Hepatocyte (in vitro differentiated cells): ENCODE measurements at regions not wholly inside any gene's neighbourhood (a gene's known extent, or its start where the extent isn't known, plus 50 kb on each side); places are given as distances from the start of the nearest gene placed in this dataset.

ENCODE experiments used
- DNase-seq: peaks from one replicate; pipeline ENCODE4 v3.0.0-alpha.2; 2016; ENCODE audit warnings: low spot score
- H2AFZ ChIP-seq: fragments of 200-600 bp; sonication (generic); 2 replicates; pipeline ENCODE4 v1.6.0; 2016; ENCODE audit warnings: antibody characterized with exemption, mild to moderate bottlenecking
- H3K27ac ChIP-seq: fragments of 200-600 bp; sonication (generic); 2 replicates; pipeline ENCODE4 v1.5.1; 2016; ENCODE audit warnings: mild to moderate bottlenecking
- H3K27me3 ChIP-seq: fragments of 200-600 bp; sonication (generic); 2 replicates; pipeline ENCODE4 v1.6.1; 2016
- H3K36me3 ChIP-seq: fragments of 200-600 bp; sonication (generic); replicated peaks from 2 replicates; pipeline ENCODE4 v1.5.1; 2016; ENCODE audit warnings: low read depth; ENCODE audit not compliant: insufficient read depth
- H3K4me1 ChIP-seq: fragments of 200-600 bp; sonication (generic); 2 replicates; pipeline ENCODE4 v1.5.1; 2016; ENCODE audit warnings: mild to moderate bottlenecking, moderate library complexity; ENCODE audit not compliant: insufficient read depth
- H3K4me2 ChIP-seq: fragments of 200-600 bp; sonication (generic); 2 replicates; pipeline ENCODE4 v1.6.0; 2016
- H3K4me3 ChIP-seq: fragments of 200-600 bp; sonication (generic); 2 replicates; pipeline ENCODE4 v1.5.1; 2016; ENCODE audit warnings: mild to moderate bottlenecking
- H3K79me2 ChIP-seq: fragments of 200-600 bp; sonication (generic); 2 replicates; pipeline ENCODE4 v1.6.0; 2017; ENCODE audit warnings: mild to moderate bottlenecking
- H3K9me2 ChIP-seq: fragments of 200-600 bp; sonication (generic); replicated peaks from 2 replicates; pipeline ENCODE4 v1.6.0; 2017; ENCODE audit warnings: mild to moderate bottlenecking; ENCODE audit not compliant: insufficient read depth
- H3K9me3 ChIP-seq: fragments of 200-600 bp; sonication (generic); 2 replicates; pipeline ENCODE4 v1.5.1; 2016; ENCODE audit warnings: low read depth, mild to moderate bottlenecking
- H4K20me1 ChIP-seq: fragments of 200-600 bp; sonication (generic); 2 replicates; pipeline ENCODE4 v1.6.0; 2016; ENCODE audit warnings: mild to moderate bottlenecking; ENCODE audit not compliant: insufficient read depth, poor library complexity, severe bottlenecking
- EZH2 ChIP-seq: fragments of 200-600 bp; sonication (generic); IDR thresholded peaks from 2 replicates; pipeline ENCODE4 v1.6.1; 2016; ENCODE audit warnings: antibody characterized with exemption, mild to moderate bottlenecking, borderline replicate concordance
- EZH2phosphoT487 ChIP-seq: fragments of 200-600 bp; sonication (generic); IDR thresholded peaks from one replicate; pipeline ENCODE4 v1.6.1; 2018; ENCODE audit warnings: antibody characterized with exemption, mild to moderate bottlenecking, low read depth, moderate library complexity; ENCODE audit not compliant: unreplicated experiment, severe bottlenecking
- WGBS: methylation state at CpG from one replicate; pipeline ENCODE4 v1.1.6; 2016; ENCODE audit warnings: low lambda C conversion rate; ENCODE audit errors: missing lambda C conversion rate; 5-methylcytosine and 5-hydroxymethylcytosine counted together
- TF ChIP-seq, protein P1 (sequence below): fragments of 200-600 bp; sonication (generic); IDR thresholded peaks from 2 replicates; pipeline ENCODE4 v1.5.1; 2016; ENCODE audit warnings: antibody characterized with exemption, mild to moderate bottlenecking; ENCODE audit not compliant: poor library complexity

DNA sequence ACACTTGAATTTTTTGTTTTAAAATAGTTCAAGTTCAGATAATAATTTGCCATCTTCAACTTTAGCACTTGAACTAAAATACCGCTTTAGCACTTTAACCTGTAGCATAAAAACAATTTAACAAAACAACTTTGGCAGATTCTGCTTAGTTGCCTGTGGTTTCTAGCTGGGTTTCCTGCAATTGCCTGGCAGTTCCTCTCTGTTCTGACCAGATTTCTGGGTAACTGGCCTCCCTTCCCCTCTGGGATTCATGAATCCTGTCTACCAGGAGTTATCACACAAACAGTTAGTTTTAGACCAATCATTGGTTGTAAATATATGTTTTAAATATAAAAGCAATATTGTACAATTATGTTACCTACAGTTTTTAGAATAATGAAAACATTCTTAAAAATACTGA is 89.8 kb upstream of the HDAC9 start:
- no peaks in the 10 kb centered on the region for H3K4me1 ChIP-seq
- no peak overlapping the region for H3K27ac ChIP-seq
- H3K79me2 ChIP-seq: no peaks in the 10 kb centered on the region
- H2AFZ ChIP-seq: no peak overlapping the region
- H3K4me3 ChIP-seq: no peak overlapping the region
- TF ChIP-seq EZH2 (no peak), EZH2phosphoT487 (no peak)
- TF ChIP-seq, protein P1, sequence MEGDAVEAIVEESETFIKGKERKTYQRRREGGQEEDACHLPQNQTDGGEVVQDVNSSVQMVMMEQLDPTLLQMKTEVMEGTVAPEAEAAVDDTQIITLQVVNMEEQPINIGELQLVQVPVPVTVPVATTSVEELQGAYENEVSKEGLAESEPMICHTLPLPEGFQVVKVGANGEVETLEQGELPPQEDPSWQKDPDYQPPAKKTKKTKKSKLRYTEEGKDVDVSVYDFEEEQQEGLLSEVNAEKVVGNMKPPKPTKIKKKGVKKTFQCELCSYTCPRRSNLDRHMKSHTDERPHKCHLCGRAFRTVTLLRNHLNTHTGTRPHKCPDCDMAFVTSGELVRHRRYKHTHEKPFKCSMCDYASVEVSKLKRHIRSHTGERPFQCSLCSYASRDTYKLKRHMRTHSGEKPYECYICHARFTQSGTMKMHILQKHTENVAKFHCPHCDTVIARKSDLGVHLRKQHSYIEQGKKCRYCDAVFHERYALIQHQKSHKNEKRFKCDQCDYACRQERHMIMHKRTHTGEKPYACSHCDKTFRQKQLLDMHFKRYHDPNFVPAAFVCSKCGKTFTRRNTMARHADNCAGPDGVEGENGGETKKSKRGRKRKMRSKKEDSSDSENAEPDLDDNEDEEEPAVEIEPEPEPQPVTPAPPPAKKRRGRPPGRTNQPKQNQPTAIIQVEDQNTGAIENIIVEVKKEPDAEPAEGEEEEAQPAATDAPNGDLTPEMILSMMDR: no peak
- no peak for DNase-seq
- no peaks in the 10 kb centered on the region for H3K9me2 ChIP-seq
- H3K36me3 ChIP-seq: no peaks in the 10 kb centered on the region
- no peaks in the 10 kb centered on the region for H4K20me1 ChIP-seq
- H3K9me3 ChIP-seq: no peaks in the 10 kb centered on the region
- WGBS: 96% methylated on average over 1 of the region's 1 CpG
- no peak overlapping the region for H3K4me2 ChIP-seq
- H3K27me3 ChIP-seq: no peaks in the 10 kb centered on the region

DNA sequence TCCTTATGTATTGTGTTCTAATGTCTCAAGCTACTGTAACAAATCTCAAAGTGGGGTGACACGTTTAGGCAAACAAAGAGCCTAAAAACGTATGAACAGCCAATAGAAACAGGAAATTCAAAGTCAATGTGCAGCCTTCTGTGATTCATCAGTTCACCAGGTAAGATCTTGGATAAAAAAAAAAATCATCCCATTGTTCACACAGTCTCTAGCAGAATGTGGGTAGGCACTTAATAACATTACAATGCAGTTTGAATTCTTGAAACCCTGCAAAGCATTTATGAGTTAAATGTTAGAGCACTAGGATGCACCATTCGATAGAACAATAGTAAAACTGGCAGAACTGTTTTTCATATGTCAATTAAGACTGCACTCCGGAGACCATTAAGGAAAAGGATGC is 88.2 kb upstream of the HDAC9 start:
- TF ChIP-seq, protein P1: no peak
- TF ChIP-seq EZH2 (no peak), EZH2phosphoT487 (no peak)
- Histone ChIP-seq H3K27ac (no peak overlapping the region), H4K20me1 (no peaks in the 10 kb centered on the region), H2AFZ (no peak overlapping the region), H3K9me3 (no peaks in the 10 kb centered on the region), H3K4me2 (no peak overlapping the region), H3K4me3 (no peak overlapping the region), H3K9me2 (no peaks in the 10 kb centered on the region), H3K27me3 (no peaks in the 10 kb centered on the region), H3K4me1 (no peaks in the 10 kb centered on the region), H3K36me3 (no peaks in the 10 kb centered on the region), H3K79me2 (no peaks in the 10 kb centered on the region)
- no peak for DNase-seq
- WGBS: 46% methylated on average over 4 of the region's 4 CpGs

DNA sequence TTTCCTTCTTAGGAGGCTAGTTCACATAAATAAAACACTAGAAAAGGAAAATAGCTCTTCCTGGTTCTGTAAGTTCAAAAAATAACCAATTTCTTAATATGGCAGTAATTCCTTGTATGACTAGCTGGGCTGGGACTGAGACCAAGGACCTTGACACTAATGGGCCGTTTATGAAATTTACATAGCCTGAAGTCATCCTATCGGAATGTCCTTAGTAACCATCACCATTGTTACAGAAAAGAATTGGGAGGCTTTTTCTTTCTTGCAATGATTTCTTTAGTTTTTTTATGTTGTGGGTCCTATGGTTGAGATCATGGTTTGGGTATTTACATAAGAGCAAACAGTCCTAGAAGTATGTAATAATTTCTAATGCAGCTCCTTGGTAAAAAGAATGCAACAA is 87.1 kb upstream of the HDAC9 start:
- H3K36me3 ChIP-seq: no peaks in the 10 kb centered on the region
- no peak for DNase-seq
- no peaks in the 10 kb centered on the region for H3K79me2 ChIP-seq
- H3K4me2 ChIP-seq: no peak overlapping the region
- H3K4me1 ChIP-seq: no peaks in the 10 kb centered on the region
- no peaks in the 10 kb centered on the region for H3K9me3 ChIP-seq
- no peaks in the 10 kb centered on the region for H3K9me2 ChIP-seq
- H3K27ac ChIP-seq: no peak overlapping the region
- TF ChIP-seq, protein P1: no peak
- TF ChIP-seq EZH2 (no peak), EZH2phosphoT487 (no peak)
- no peaks in the 10 kb centered on the region for H3K27me3 ChIP-seq
- H2AFZ ChIP-seq: no peak overlapping the region
- H3K4me3 ChIP-seq: no peak overlapping the region
- H4K20me1 ChIP-seq: no peaks in the 10 kb centered on the region
- WGBS: 56% methylated on average over 2 of the region's 2 CpGs

DNA sequence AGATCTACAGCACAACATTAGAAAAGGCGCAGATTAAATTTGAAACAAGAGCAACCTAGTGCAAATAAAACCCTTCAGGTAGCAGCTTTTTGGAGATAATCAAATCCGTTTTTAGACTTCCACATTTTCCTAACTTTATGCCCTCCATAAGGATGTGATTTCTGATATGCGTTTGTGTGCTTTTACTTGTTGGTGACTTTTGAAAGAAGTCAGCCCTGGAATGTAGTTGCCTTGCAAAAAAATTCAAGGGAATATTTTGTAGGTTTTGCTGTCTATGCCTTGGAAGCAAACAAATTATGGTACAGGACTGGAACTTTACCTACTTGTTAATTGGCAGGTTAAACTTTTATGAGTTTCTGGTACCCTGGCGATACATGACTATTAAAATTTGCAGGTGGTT is 86.7 kb upstream of the HDAC9 start:
- 84% methylated on average over 4 of the region's 4 CpGs for WGBS
- no peak overlapping the region for H3K27ac ChIP-seq
- no peaks in the 10 kb centered on the region for H3K36me3 ChIP-seq
- DNase-seq: no peak
- H2AFZ ChIP-seq: no peak overlapping the region
- no peak overlapping the region for H3K4me2 ChIP-seq
- TF ChIP-seq EZH2 (no peak), EZH2phosphoT487 (no peak)
- TF ChIP-seq, protein P1: no peak
- no peaks in the 10 kb centered on the region for H3K9me2 ChIP-seq
- H3K27me3 ChIP-seq: no peaks in the 10 kb centered on the region
- no peaks in the 10 kb centered on the region for H3K4me1 ChIP-seq
- H3K9me3 ChIP-seq: no peaks in the 10 kb centered on the region
- H3K4me3 ChIP-seq: no peak overlapping the region
- no peaks in the 10 kb centered on the region for H4K20me1 ChIP-seq
- H3K79me2 ChIP-seq: no peaks in the 10 kb centered on the region
